ENCODE measurements at regions not wholly inside any gene's neighbourhood (a gene's known extent, or its start where the extent isn't known, plus 50 kb on each side); places are given as distances from the start of the nearest gene placed in this dataset.

GRCh38 chr4:180999217-180999616 lies 1244.0 kb upstream of the TENM3 start:
- in situ Hi-C loops (cut with MboI): no loop called here
- FAIRE-seq (no peak), ATAC-seq (no peak), DNase-seq (ENCODE audit: low read depth, low spot score) (no peak)
- H3K4me2 ChIP-seq (ENCODE audit: control insufficient read depth, insufficient read depth): no peak overlapping the region
- intact Hi-C loops (cut with micrococcal nuclease; ENCODE audit: unreplicated experiment): no loop called here
- H3K9ac ChIP-seq (ENCODE audit: control insufficient read depth, insufficient read depth, low read length): no peak overlapping the region
- ChIA-PET RAD21 (ENCODE audit: unreplicated experiment) (no interaction called here), CTCF (interaction anchor here (1.0 to 1.1 kb wide), 2 partner anchors 22 to 144 kb away, joined by 3 read pairs; no protein-coding TSS in a partner anchor), SMC1A (ENCODE audit: uncharacterized antibody, unreplicated experiment) (interaction anchor here (2.5 kb wide), 1 partner anchor 19 kb away, joined by 6 read pairs; no protein-coding TSS in a partner anchor), POLR2A (no interaction called here)
- no peaks in the 10 kb centered on the region for H3K4me1 ChIP-seq (ENCODE audit: control insufficient read depth, insufficient read depth, low read length)
- H3K36me3 ChIP-seq (ENCODE audit: control insufficient read depth in 2 of 2, insufficient read depth in 2 of 2, low read length in 1 of 2): no peaks in the 10 kb centered on the region
- no peaks in the 10 kb centered on the region for H4K20me1 ChIP-seq (ENCODE audit: control insufficient read depth, insufficient read depth)
- no peaks in the 10 kb centered on the region for H3K79me2 ChIP-seq (ENCODE audit: control insufficient read depth, insufficient read depth, low read length)
- BruUV-seq (replicated peaks): no TSS peak
- H3K9me3 ChIP-seq (replicated peaks; ENCODE audit: control insufficient read depth, insufficient read depth, low read length): no peaks in the 10 kb centered on the region
- H2AFZ ChIP-seq (ENCODE audit: control insufficient read depth, low read depth, low read length): no peak overlapping the region
- 0% methylated on average over 2 of the region's 2 CpGs for WGBS (ENCODE audit: insufficient coverage, insufficient replicate concordance, low lambda C conversion rate, missing lambda C conversion rate)
- H3K27ac ChIP-seq (ENCODE audit: control insufficient read depth, insufficient read depth): no peak overlapping the region
- no peaks in the 10 kb centered on the region for H3K27me3 ChIP-seq (replicated peaks in 1 of 2; ENCODE audit: control insufficient read depth in 2 of 2, insufficient read depth in 2 of 2, low read length in 1 of 2)
- H3K4me3 ChIP-seq: no peak overlapping the region
- TF ChIP-seq SMAD5 (IDR thresholded peaks at IDR 0.05; ENCODE audit: low read depth) (no peak), GATAD2B (conservative IDR thresholded peaks at IDR 0.05; ENCODE audit: low read depth) (no peak), RELA (IDR thresholded peaks at IDR 0.05; ENCODE audit: borderline replicate concordance, partially characterized antibody) (no peak), FOXK2 (IDR thresholded peaks at IDR 0.05) (no peak), MLLT1 (IDR thresholded peaks at IDR 0.05) (no peak), SREBF2 (IDR thresholded peaks at IDR 0.05; ENCODE audit: low read length) (no peak), IKZF2 (IDR thresholded peaks at IDR 0.05) (no peak), STAT3 (IDR thresholded peaks at IDR 0.05; ENCODE audit: low read depth, low read length) (no peak), SUPT20H (IDR thresholded peaks at IDR 0.05; ENCODE audit: borderline replicate concordance, control insufficient read depth, low read depth, low read length) (no peak), MYB (IDR thresholded peaks at IDR 0.05; ENCODE audit: borderline replicate concordance, low read depth, low read length) (no peak), CREM (IDR thresholded peaks at IDR 0.05; ENCODE audit: low read depth) (no peak), SKIL (IDR thresholded peaks at IDR 0.05; ENCODE audit: low read depth, poor library complexity, severe bottlenecking) (no peak), POU2F2 (IDR thresholded peaks at IDR 0.05; ENCODE audit: borderline replicate concordance, low read depth, low read length) (no peak), TBL1XR1 (IDR thresholded peaks at IDR 0.05; ENCODE audit: low read depth, low read length) (no peak), E2F8 (IDR thresholded peaks at IDR 0.05; ENCODE audit: low read depth, partially characterized antibody) (no peak)
- TF ChIP-seq, protein P1, sequence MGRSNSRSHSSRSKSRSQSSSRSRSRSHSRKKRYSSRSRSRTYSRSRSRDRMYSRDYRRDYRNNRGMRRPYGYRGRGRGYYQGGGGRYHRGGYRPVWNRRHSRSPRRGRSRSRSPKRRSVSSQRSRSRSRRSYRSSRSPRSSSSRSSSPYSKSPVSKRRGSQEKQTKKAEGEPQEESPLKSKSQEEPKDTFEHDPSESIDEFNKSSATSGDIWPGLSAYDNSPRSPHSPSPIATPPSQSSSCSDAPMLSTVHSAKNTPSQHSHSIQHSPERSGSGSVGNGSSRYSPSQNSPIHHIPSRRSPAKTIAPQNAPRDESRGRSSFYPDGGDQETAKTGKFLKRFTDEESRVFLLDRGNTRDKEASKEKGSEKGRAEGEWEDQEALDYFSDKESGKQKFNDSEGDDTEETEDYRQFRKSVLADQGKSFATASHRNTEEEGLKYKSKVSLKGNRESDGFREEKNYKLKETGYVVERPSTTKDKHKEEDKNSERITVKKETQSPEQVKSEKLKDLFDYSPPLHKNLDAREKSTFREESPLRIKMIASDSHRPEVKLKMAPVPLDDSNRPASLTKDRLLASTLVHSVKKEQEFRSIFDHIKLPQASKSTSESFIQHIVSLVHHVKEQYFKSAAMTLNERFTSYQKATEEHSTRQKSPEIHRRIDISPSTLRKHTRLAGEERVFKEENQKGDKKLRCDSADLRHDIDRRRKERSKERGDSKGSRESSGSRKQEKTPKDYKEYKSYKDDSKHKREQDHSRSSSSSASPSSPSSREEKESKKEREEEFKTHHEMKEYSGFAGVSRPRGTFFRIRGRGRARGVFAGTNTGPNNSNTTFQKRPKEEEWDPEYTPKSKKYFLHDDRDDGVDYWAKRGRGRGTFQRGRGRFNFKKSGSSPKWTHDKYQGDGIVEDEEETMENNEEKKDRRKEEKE (IDR thresholded peaks at IDR 0.05): no peak

Data from GM12878 (cell line).